ENCODE measurements at regions not wholly inside any gene's neighbourhood (a gene's known extent, or its start where the extent isn't known, plus 50 kb on each side); places are given as distances from the start of the nearest gene placed in this dataset.

- peaks cover 7 to 54% of the 10 kb centered on the region in 2 experiments; a peak in 4 of 5 replicates for H3K27me3 ChIP-seq (ENCODE audit: control insufficient read depth in 1 of 2, insufficient read depth in 2 of 2, low read length in 2 of 2)
- intact Hi-C loops (cut with micrococcal nuclease; ENCODE audit: unreplicated experiment) (no loop called here), in situ Hi-C loops (cut with HindIII; ENCODE audit: extremely low pct_ligation_motif_present, low pct_unique_long_range_greater_than_20kb) (no loop called here)
- ATAC-seq, result no peak
- H2AFZ ChIP-seq (ENCODE audit: low read length), result no peak overlapping the region
- no peaks in the 10 kb centered on the region for H3K36me3 ChIP-seq (replicated peaks in 1 of 2; ENCODE audit: control insufficient read depth in 1 of 2, insufficient read depth in 2 of 2, low read length in 2 of 2)
- no peak for FAIRE-seq
- ChIA-PET CTCF (ENCODE audit: low intra/inter-chr PET ratio, low total read pairs) (no interaction called here), POLR2A (no interaction called here)
- no peak for DNase-seq (ENCODE audit: low spot score)
- H3K79me2 ChIP-seq (ENCODE audit: insufficient read depth, low read length), result no peaks in the 10 kb centered on the region
- BruUV-seq (replicated peaks), result no TSS peak
- no peak overlapping the region for H3K4me3 ChIP-seq (replicated peaks in 1 of 3; ENCODE audit: insufficient read depth in 1 of 3, low read depth in 2 of 3, low read length in 3 of 3)
- TF ChIP-seq ZNF33B (CRISPR knock-in tag; IDR thresholded peaks at IDR 0.05) (no peak), ZNF207 (IDR thresholded peaks at IDR 0.05; ENCODE audit: borderline replicate concordance) (no peak), ZNF292 (CRISPR knock-in tag; IDR thresholded peaks at IDR 0.05; ENCODE audit: borderline replicate concordance, low read depth) (no peak), NR2C2 (CRISPR knock-in tag; IDR thresholded peaks at IDR 0.05; ENCODE audit: borderline replicate concordance) (no peak), NFKBIZ (CRISPR knock-in tag; IDR thresholded peaks at IDR 0.05) (no peak), MZF1 (CRISPR knock-in tag; IDR thresholded peaks at IDR 0.05; ENCODE audit: borderline replicate concordance) (no peak), ZC3H13 (CRISPR knock-in tag; IDR thresholded peaks at IDR 0.05) (no peak), PAWR (CRISPR knock-in tag; IDR thresholded peaks at IDR 0.05; ENCODE audit: borderline replicate concordance) (no peak), ZEB1 (IDR thresholded peaks at IDR 0.05; ENCODE audit: insufficient replicate concordance, low read depth) (no peak), MXD4 (CRISPR knock-in tag; IDR thresholded peaks at IDR 0.05) (no peak), MLX (CRISPR knock-in tag; IDR thresholded peaks at IDR 0.05) (no peak), THAP9 (CRISPR knock-in tag; IDR thresholded peaks at IDR 0.05; ENCODE audit: borderline replicate concordance) (no peak), NR2F6 (IDR thresholded peaks at IDR 0.05) (no peak), NR2F6 (CRISPR knock-in tag; IDR thresholded peaks at IDR 0.05) (no peak)
- no peaks in the 10 kb centered on the region for H3K9me3 ChIP-seq (ENCODE audit: low read length)
- H3K4me1 ChIP-seq (ENCODE audit: insufficient read depth, low read length), result no peaks in the 10 kb centered on the region
- no peak overlapping the region for H3K9ac ChIP-seq (ENCODE audit: insufficient read depth, low read depth, low read length)
- H3K27ac ChIP-seq (ENCODE audit: extremely low read length, insufficient read depth, low read length), result no peak overlapping the region
- no peak overlapping the region for H3K4me2 ChIP-seq (ENCODE audit: low read depth, low read length)
- 26% methylated on average over 5 of the region's 10 CpGs for WGBS (ENCODE audit: low lambda C conversion rate)
- H4K20me1 ChIP-seq (ENCODE audit: insufficient read depth, low read length), result no peaks in the 10 kb centered on the region
Measured at GRCh38 chr14:101132051-101132571, 228.6 kb upstream of the RTL1 start.
